HEK293 (cell line): ENCODE measurements at regions not wholly inside any gene's neighbourhood (a gene's known extent, or its start where the extent isn't known, plus 50 kb on each side); places are given as distances from the start of the nearest gene placed in this dataset.

Source experiments
- CTCF ChIA-PET: fragments of 350-600 bp; formaldehyde crosslinking; extraction: SDS; loops from one replicate; lab custom pipeline; 2021; ENCODE audit warnings: antibody characterized with exemption; lab: Yijun Ruan, JAX
- POLR2A ChIA-PET: fragments of 300-600 bp; formaldehyde crosslinking; extraction: SDS; loops from one replicate; lab custom pipeline; 2020; ENCODE audit warnings: antibody characterized with exemption, inconsistent platforms; lab: Yijun Ruan, JAX
- H3K27ac ChIP-seq: fragments of 200-500 bp; sonication (Bioruptor generic); 2 replicates; pipeline ENCODE4 v1.5.1; 2014; ENCODE audit warnings: low read depth, low read length, control low read depth, inconsistent platforms; ENCODE audit errors: extremely low read depth
- H3K36me3 ChIP-seq, 2 experiments: fragments of 200-500 bp in 1 of 2; sonication (Bioruptor generic) in 1 of 2; 1 replicate in 1 of 2; 2 replicates in 1 of 2; pipeline ENCODE4 v1.5.1; 2014 to 2017; ENCODE audit warnings: inconsistent platforms in 2 of 2, low read length in 2 of 2; ENCODE audit not compliant: control insufficient read depth in 2 of 2, insufficient read depth in 1 of 2
- H3K4me1 ChIP-seq: fragments of 200-500 bp; sonication (Bioruptor generic); 2 replicates; pipeline ENCODE4 v1.5.1; 2014; ENCODE audit warnings: mild to moderate bottlenecking, low read length, inconsistent platforms; ENCODE audit not compliant: control insufficient read depth, insufficient read depth
- H3K4me3 ChIP-seq: 2 replicates; pipeline ENCODE4 v1.5.1; 2011; ENCODE audit warnings: low read depth, mild to moderate bottlenecking, control low read depth, low read length, moderate library complexity
- H3K9me3 ChIP-seq: fragments of 200-500 bp; sonication (Bioruptor generic); 2 replicates; pipeline ENCODE4 v1.5.1; 2014; ENCODE audit warnings: low read depth, low read length, inconsistent platforms; ENCODE audit not compliant: control insufficient read depth, insufficient read depth
- EGR2 ChIP-seq: fragments of 450-650 bp; formaldehyde crosslinking; IDR thresholded peaks from 2 replicates; pipeline ENCODE4 v1.5.1; 2016; ENCODE audit warnings: low read depth, missing biosample characterization, missing genetic modification characterization
- KLF10 ChIP-seq: fragments of 450-650 bp; IDR thresholded peaks from 2 replicates; pipeline ENCODE4 v1.5.1; 2018; ENCODE audit warnings: missing biosample characterization, mild to moderate bottlenecking, missing genetic modification characterization
- KLF16 ChIP-seq: fragments of 450-650 bp; formaldehyde crosslinking; IDR thresholded peaks from 2 replicates; pipeline ENCODE4 v1.5.1; 2017; ENCODE audit warnings: missing biosample characterization, missing genetic modification characterization
- MYNN ChIP-seq: fragments of 450-650 bp; formaldehyde crosslinking; IDR thresholded peaks from 2 replicates; pipeline ENCODE4 v1.5.1; 2016; ENCODE audit warnings: missing biosample characterization, missing genetic modification characterization, borderline replicate concordance
- PRDM1 ChIP-seq: fragments of 450-650 bp; formaldehyde crosslinking; IDR thresholded peaks from 2 replicates; pipeline ENCODE4; 2016; ENCODE audit warnings: missing biosample characterization, missing genetic modification characterization
- PRDM6 ChIP-seq: fragments of 450-650 bp; formaldehyde crosslinking; IDR thresholded peaks from 2 replicates; pipeline ENCODE4 v1.5.1; 2017; ENCODE audit warnings: missing biosample characterization, missing genetic modification characterization
- SALL2 ChIP-seq: fragments of 450-650 bp; formaldehyde crosslinking; IDR thresholded peaks from 2 replicates; pipeline ENCODE4 v1.5.0; 2017; ENCODE audit warnings: missing biosample characterization, mild to moderate bottlenecking, missing genetic modification characterization, borderline replicate concordance
- SCRT2 ChIP-seq: fragments of 450-650 bp; formaldehyde crosslinking; IDR thresholded peaks from 2 replicates; pipeline ENCODE4 v1.5.1; 2016; ENCODE audit warnings: missing biosample characterization, missing genetic modification characterization
- TRIM28 ChIP-seq: IDR thresholded peaks from 2 replicates; pipeline ENCODE4 v1.6.1; 2011; ENCODE audit warnings: low read length, control low read depth, borderline replicate concordance
- ZBTB21 ChIP-seq: fragments of 450-650 bp; formaldehyde crosslinking; IDR thresholded peaks from 2 replicates; pipeline ENCODE4 v1.5.1; 2017; ENCODE audit warnings: missing biosample characterization, missing genetic modification characterization
- ZFP37 ChIP-seq: fragments of 450-650 bp; formaldehyde crosslinking; IDR thresholded peaks from 2 replicates; pipeline ENCODE4 v1.5.1; 2016; ENCODE audit warnings: missing biosample characterization, missing genetic modification characterization
- ZNF23 ChIP-seq: fragments of 450-650 bp; formaldehyde crosslinking; IDR thresholded peaks from 2 replicates; pipeline ENCODE4 v1.5.1; 2016; ENCODE audit warnings: missing biosample characterization, missing genetic modification characterization, borderline replicate concordance
- ZNF341 ChIP-seq: fragments of 450-650 bp; formaldehyde crosslinking; IDR thresholded peaks from 2 replicates; pipeline ENCODE4; 2016; ENCODE audit warnings: low read depth, missing biosample characterization, missing genetic modification characterization
- ZNF416 ChIP-seq: fragments of 450-650 bp; formaldehyde crosslinking; IDR thresholded peaks from 2 replicates; pipeline ENCODE4 v1.5.1; 2016; ENCODE audit warnings: missing biosample characterization, missing genetic modification characterization
- ZNF473 ChIP-seq: fragments of 450-650 bp; formaldehyde crosslinking; IDR thresholded peaks from 2 replicates; pipeline ENCODE4 v1.5.1; 2017; ENCODE audit warnings: missing biosample characterization, missing genetic modification characterization
- ZNF501 ChIP-seq: fragments of 450-650 bp; formaldehyde crosslinking; IDR thresholded peaks from 2 replicates; pipeline ENCODE4 v1.5.1; 2016; ENCODE audit warnings: missing biosample characterization, missing genetic modification characterization
- ZNF561 ChIP-seq: fragments of 450-650 bp; IDR thresholded peaks from 2 replicates; pipeline ENCODE4 v1.5.1; 2018; ENCODE audit warnings: missing biosample characterization, missing genetic modification characterization, borderline replicate concordance
- ZNF660 ChIP-seq: fragments of 450-650 bp; IDR thresholded peaks from 2 replicates; pipeline ENCODE4 v1.5.1; 2018; ENCODE audit warnings: missing biosample characterization, mild to moderate bottlenecking, missing genetic modification characterization
- ZNF664 ChIP-seq: fragments of 450-650 bp; formaldehyde crosslinking; IDR thresholded peaks from 2 replicates; pipeline ENCODE4 v1.5.1; 2016; ENCODE audit warnings: missing biosample characterization, missing genetic modification characterization
- ZNF747 ChIP-seq: fragments of 450-650 bp; formaldehyde crosslinking; IDR thresholded peaks from 2 replicates; pipeline ENCODE4 v1.5.1; 2016; ENCODE audit warnings: missing biosample characterization, missing genetic modification characterization
- ZSCAN4 ChIP-seq: fragments of 450-650 bp; formaldehyde crosslinking; IDR thresholded peaks from 2 replicates; pipeline ENCODE4 v1.5.1; 2017; ENCODE audit warnings: missing biosample characterization, missing genetic modification characterization
- ZSCAN5A ChIP-seq: fragments of 450-650 bp; formaldehyde crosslinking; IDR thresholded peaks from 2 replicates; pipeline ENCODE4 v1.5.1; 2016; ENCODE audit warnings: missing biosample characterization, missing genetic modification characterization
- TF ChIP-seq, protein P1 (sequence below): fragments of 450-650 bp; formaldehyde crosslinking; IDR thresholded peaks from 2 replicates; pipeline ENCODE4 v1.5.1; 2016; ENCODE audit warnings: missing biosample characterization, missing genetic modification characterization
- TF ChIP-seq, protein P2 (sequence below): fragments of 450-650 bp; formaldehyde crosslinking; IDR thresholded peaks from 2 replicates; pipeline ENCODE4 v1.5.1; 2016; ENCODE audit warnings: missing biosample characterization, missing genetic modification characterization

DNA sequence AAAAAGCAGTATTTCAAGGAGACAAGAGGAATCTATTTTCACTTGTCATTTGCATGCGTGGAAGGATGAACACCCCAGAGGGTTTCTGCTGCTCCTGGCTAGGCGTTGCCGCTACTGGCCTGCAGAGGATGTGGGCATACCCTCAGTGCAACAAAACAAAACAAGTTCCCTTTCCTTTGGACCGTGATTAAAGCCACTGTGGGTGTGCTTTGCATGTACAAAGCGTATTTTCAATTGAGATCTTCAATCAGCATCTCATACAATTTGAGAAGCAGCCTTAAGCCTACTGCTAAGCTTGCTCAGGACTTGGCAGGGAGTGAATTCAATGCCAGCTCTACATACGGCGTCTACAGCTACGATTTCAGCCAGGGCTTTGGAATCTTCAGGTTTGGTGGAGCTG is 298.4 kb downstream of the LPIN1 start (continued):
- no peak for TF ChIP-seq ZNF747
- TF ChIP-seq, all 188 proteins: peak for 0

DNA sequence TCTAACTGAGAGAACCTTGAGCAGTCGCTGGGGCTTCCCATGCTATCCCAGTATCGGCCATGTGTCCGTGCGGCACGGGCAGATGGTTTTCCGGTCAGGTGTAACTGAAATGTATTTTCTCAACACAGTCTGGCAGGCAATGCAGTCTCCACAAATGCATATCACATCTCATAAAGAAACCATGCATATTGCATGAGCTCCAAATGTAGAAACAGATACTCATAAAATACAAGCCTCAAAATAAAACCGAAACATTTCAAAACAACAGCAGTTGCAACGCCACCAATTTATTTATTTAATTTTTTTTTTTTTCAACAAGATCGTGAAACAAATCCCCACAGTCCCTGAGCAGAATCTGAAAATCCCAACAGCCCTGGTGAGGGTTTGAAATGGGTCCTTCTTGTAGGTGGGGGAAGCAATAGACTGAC is 299.4 kb downstream of the LPIN1 start:
- Histone ChIP-seq H3K4me3 (no peak overlapping the region), H3K4me1 (no peaks in the 10 kb centered on the region), H3K36me3 (no peaks in the 10 kb centered on the region), H3K9me3 (no peaks in the 10 kb centered on the region), H3K27ac (no peak overlapping the region)
- POLR2A ChIA-PET = no interaction called here
- TF ChIP-seq, protein P1, sequence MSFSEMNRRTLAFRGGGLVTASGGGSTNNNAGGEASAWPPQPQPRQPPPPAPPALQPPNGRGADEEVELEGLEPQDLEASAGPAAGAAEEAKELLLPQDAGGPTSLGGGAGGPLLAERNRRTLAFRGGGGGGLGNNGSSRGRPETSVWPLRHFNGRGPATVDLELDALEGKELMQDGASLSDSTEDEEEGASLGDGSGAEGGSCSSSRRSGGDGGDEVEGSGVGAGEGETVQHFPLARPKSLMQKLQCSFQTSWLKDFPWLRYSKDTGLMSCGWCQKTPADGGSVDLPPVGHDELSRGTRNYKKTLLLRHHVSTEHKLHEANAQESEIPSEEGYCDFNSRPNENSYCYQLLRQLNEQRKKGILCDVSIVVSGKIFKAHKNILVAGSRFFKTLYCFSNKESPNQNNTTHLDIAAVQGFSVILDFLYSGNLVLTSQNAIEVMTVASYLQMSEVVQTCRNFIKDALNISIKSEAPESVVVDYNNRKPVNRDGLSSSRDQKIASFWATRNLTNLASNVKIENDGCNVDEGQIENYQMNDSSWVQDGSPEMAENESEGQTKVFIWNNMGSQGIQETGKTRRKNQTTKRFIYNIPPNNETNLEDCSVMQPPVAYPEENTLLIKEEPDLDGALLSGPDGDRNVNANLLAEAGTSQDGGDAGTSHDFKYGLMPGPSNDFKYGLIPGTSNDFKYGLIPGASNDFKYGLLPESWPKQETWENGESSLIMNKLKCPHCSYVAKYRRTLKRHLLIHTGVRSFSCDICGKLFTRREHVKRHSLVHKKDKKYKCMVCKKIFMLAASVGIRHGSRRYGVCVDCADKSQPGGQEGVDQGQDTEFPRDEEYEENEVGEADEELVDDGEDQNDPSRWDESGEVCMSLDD = no peak
- TF ChIP-seq ZFP37 (tag by site-specific recombination) (no peak), SCRT2 (tag by site-specific recombination) (no peak), ZNF341 (no peak), KLF10 (tag by site-specific recombination) (no peak)
- CTCF ChIA-PET = no interaction called here

DNA sequence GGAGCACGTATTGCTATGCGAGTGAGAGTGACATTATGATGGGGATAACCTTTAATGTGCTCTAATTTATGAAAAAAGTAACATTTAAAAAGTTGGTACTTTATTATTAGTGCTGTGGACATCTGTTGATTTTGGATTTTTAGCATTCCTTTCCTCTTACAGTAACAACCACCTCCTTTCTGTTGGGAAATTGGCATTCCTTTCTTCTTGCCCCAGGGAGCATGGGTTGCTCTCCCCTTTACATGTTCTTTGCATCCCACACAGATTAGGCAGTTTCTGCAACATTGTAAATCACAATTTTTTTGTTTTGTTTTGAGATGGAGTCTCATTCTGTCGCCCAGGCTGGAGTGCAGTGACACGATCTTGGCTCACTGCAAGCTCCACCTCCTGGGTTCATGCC is 300.2 kb downstream of the LPIN1 start:
- TF ChIP-seq ZSCAN5A (no peak), ZSCAN4 (no peak), SCRT2 (tag by site-specific recombination) (0 out of 2 replicates have a peak, but pooled peaks have one; percentile 23), ZNF664 (tag by site-specific recombination) (no peak), TRIM28 (no peak)
- TF ChIP-seq, protein P2, sequence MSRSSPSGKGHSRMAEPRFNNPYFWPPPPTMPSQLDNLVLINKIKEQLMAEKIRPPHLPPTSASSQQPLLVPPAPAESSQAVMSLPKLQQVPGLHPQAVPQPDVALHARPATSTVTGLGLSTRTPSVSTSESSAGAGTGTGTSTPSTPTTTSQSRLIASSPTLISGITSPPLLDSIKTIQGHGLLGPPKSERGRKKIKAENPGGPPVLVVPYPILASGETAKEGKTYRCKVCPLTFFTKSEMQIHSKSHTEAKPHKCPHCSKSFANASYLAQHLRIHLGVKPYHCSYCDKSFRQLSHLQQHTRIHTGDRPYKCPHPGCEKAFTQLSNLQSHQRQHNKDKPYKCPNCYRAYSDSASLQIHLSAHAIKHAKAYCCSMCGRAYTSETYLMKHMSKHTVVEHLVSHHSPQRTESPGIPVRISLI (tag by site-specific recombination) = no peak
- H3K36me3 ChIP-seq = no peaks in the 10 kb centered on the region
- no peak overlapping the region for H3K4me3 ChIP-seq
- no peak overlapping the region for H3K27ac ChIP-seq
- no peaks in the 10 kb centered on the region for H3K4me1 ChIP-seq
- ChIA-PET CTCF (no interaction called here), POLR2A (interaction anchor here (0.5 kb wide), 1 partner anchor 16 kb away, joined by 3 read pairs; no protein-coding TSS in a partner anchor)
- no peaks in the 10 kb centered on the region for H3K9me3 ChIP-seq

DNA sequence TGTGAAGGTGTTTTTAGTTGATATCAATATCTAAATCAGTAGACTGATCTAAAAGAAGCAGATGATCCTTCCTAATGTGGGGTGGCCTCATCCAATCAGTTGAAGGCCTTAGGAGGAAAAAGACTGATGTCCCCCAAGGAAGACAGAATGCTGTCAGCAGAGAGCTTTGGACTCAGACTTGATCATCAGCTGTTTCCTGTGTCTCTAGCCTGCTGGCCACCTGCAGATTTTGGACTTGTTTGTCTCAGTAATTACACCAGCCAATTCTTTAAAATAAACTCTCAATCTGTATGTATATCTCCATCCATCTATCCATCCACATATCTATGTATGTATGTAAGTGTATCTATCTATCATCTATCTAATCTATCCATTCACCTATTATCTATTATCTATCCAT is 301.3 kb downstream of the LPIN1 start:
- Histone ChIP-seq H3K9me3 (no peaks in the 10 kb centered on the region), H3K4me1 (no peaks in the 10 kb centered on the region), H3K4me3 (no peak overlapping the region), H3K36me3 (no peaks in the 10 kb centered on the region), H3K27ac (no peak overlapping the region)
- POLR2A ChIA-PET = no interaction called here
- CTCF ChIA-PET = interaction anchor here (0.7 to 0.8 kb wide), 2 partner anchors 9 to 510 kb away, joined by 4 read pairs; no protein-coding TSS in a partner anchor
- TF ChIP-seq EGR2 = no peak
- no peak for TF ChIP-seq ZNF416 (tag by site-specific recombination)
- no peak for TF ChIP-seq ZNF561 (tag by site-specific recombination)
- TF ChIP-seq ZNF23 = no peak
- no peak for TF ChIP-seq PRDM1 (tag by site-specific recombination)
- TF ChIP-seq ZBTB21 (tag by site-specific recombination) = no peak
- TF ChIP-seq ZNF501 = no peak
- no peak for TF ChIP-seq SALL2 (tag by site-specific recombination)
- no peak for TF ChIP-seq MYNN
- TF ChIP-seq ZNF660 (tag by site-specific recombination) = no peak
- no peak for TF ChIP-seq ZNF473 (tag by site-specific recombination)
- TF ChIP-seq KLF16 = no peak
- TF ChIP-seq PRDM6 = no peak
